DMS153 (cell line): ENCODE measurements at regions not wholly inside any gene's neighbourhood (a gene's known extent, or its start where the extent isn't known, plus 50 kb on each side); places are given as distances from the start of the nearest gene placed in this dataset.

Experiments
- DNase-seq: peaks from one replicate; lab custom pipeline; 2025; lab: John Stamatoyannopoulos, UW

DNA sequence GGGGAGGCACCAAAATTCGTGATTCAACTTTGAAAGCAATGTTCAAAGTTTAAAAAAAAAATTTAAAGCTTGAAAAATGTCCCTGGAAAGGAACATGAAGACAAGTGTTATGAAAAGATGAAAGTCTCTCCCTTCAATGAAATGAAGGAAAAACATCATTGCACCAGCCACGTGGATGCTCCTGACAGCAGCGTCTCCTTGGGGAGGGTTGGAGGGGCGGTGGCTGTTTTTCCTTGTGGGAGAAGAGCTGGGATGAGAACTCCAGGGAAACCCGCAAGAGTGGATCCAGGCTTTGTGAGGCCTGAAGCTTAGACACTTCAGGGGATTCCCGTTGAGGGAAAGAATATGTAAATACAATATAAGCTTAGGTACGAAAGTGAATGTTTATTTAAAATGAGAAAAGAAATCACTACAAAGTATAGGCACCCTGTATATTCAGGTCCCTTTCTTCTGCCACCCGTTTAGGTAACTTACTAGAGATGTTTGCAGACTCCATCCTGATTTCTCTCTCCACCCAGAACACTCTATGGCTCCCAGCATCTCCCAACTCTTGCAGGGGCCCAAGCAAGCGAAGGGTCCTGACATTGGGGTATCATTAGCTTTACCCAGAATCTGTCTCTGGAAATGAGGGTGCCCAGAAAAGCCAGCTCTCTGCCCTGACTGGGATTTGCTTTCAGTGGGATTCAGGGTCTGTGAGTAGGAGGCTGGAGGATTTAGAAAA is 63.1 kb upstream of the BAIAP2L1 start:
- DNase-seq = no peak

DNA sequence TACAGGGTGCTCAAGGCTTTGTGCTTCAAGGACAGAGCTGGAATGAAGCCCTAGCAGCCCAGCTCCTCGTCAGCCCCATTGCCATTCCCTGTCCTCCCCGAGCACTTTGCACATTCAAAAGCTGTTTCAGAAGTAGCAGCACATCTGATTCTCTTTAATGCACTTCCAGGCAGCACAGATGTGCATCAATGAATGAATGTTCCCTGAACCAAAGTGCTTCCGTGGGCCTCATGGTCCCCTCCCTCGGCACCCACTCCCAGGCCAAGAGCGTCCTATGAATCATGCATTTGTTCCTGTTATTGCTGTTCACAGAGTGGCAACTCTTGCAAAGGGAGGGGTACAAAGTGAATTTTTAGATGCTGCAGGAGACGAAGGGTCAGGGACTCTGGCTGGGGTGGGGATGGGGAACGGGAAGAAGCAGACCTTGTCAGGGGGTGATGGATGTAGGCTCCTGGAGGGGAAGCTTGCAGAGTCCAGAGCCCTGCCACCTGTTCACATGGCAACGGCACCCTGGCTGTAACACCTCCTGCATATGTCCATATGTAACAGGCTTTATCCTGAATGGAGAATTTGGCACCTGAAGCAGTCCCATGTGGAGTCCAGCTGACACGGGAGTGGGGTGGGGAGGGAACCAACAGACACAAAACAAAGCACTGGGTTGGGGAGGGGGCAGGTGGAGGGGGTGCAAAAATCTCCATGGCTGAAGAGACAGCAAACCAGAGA is 62.2 kb upstream of the BAIAP2L1 start:
- no peak for DNase-seq

DNA sequence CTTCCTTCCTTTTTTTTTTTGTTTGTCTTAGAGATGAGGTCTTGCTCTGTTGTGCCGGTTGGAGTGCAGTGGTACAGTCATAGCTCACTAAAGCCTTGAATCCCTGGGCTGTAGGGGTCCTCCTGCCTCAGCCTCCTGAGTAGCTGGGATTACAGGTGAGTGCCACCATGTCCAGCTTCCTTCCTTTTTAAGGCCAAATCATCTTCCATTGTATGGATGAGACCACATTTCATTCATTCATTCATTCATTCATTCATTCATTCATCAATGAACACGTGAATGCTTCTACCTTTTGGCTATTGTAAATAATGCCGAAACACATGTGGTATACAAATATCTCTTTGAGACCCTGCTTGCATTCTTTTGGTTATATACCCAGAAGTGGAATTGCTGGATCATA is 60.0 kb upstream of the BAIAP2L1 start:
- DNase-seq = no peak

DNA sequence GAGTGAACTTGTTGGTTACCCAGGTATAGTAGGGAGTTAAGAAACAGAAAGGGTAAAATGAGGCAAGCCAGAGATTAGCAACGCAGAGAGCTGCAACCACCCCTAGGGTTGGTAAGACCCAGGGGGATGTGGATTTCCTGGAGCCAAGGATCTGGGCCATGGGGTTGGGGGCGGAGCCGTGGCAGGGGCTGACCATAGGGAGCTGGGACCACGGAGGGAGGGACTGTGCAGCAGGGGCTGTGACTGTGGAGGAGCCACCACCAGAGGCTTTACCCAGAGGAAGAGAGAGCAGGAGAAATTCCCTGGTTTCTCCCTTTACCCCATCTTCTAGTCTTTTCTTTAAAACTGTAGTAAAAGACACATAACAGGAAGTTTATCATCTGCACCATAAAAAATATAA is 58.6 kb upstream of the BAIAP2L1 start:
- no peak for DNase-seq

DNA sequence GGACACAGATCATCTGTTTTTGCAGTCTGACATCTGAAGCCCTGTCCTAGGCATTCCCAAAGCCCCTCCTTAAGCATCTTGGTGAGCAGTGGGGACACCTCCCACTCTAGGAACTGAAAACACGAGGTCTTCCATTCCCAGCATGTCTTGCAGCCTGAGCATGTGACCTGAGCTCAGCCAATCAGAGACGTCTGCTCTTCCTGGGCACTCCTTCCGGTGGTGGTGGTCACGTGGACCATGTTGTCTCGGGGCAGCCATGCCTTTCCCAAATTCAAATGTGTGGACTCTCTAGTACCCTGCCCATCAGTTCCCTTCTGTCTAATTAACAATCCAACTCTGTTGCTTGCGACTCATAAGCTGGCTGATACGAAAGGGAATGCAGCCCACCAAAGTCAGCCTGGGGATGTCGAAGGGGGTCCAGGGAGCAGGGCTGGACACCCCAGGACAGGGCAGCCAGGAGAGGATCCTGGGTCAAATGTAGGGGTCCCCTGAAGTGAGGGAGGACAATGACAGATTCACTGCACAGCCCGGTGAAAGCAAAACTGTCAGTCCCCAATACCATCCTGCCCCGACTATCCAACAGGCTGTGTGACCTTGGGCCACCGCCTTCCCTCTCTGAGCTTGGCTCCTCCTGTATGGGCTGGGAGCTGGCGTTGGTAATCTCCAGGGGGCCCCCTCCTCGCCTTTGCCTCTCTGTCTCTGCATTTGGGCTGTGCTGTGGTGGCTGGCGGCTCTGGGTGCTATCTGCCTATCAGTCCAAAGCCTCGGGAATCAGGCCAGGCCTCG is 57.4 kb upstream of the BAIAP2L1 start:
- DNase-seq = no peak

DNA sequence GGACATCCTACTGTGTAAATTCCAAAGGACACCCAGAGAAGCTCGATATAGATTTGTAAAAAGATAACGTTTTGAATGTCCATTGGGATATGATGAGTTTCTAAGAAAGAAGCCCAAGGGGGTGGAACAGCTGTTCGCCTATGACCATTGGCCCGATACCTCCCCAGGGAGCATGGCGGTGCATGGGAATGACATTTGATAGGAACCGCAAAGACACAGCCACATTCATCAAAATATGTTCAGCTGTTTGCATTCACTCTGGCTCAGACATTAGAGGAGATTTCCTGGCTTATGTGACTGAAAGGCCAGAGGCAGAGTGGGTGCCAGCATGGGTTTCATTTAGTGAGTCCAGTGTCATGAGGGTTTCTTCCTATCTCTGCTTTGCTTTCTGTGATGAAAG is 56.0 kb upstream of the BAIAP2L1 start:
- DNase-seq = no peak

DNA sequence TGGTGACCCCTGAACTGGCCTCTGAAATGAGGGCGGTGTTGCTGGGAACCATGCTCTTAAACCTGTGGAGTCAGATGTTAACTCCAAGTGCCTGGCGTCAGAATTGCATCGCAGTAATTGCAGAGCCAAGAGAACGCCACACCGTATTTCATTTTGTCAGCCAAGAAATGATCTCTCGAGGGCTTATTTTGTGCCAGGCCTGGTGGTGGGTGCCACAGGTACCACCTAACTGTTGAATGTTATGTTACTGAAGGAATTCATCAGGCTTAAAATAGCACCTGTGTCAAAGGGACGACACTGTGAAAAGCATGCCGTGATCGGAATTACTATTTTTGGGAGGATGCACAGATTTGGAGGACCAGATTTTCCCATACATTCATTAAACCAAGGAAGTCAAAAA is 51.9 kb upstream of the BAIAP2L1 start:
- no peak for DNase-seq
